ENCODE measurements at regions not wholly inside any gene's neighbourhood (a gene's known extent, or its start where the extent isn't known, plus 50 kb on each side); places are given as distances from the start of the nearest gene placed in this dataset.
A peak's percentile ranks its signal among the peaks of the same experiment; 100 is the strongest.

DNA sequence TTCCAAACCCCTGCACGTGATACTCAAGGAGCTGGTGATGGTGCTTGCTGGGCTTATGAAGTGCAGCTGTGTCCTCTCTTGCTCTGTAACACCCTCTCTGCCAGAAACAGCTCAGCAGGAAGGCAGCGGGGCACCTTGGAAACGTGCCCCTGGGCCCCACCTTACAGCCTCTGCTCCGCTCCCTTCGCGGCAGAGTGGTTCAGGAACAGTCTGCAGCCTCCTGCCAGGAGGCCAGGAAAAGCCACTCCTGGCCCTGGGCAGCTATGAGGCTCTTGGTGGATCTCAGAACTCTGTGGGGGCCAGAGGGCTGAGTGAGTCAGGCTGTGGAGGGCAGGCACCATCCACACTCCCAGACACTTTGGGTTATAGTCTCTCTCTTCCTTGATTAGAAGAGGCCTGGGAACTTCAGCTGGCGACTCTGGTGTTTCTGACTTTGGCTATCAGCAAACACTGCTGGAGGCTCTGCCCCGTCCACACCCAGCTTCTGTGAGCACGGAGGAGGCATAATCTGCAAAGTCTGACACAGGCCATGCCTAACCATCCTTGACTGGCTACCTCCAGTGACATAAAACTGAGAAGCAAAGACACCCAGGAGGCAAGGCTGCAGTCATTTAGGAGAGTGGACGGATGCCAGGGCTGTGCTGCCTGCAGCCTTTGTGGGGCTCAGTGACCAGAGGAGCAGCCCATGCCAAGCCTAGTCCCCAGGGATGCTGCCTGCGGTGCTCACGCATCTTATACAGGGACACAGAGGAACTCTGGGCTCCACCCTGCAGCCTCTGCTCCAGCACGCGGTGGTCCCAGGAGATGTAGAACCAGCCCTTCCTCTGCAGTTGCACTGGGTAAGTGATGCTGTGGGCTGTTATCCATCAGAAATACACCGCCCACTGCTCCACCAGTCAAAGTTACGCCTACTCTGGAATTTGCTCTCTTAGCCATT lies 65.3 kb downstream of the METRNL start:
- DNase-seq = no peak

DNA sequence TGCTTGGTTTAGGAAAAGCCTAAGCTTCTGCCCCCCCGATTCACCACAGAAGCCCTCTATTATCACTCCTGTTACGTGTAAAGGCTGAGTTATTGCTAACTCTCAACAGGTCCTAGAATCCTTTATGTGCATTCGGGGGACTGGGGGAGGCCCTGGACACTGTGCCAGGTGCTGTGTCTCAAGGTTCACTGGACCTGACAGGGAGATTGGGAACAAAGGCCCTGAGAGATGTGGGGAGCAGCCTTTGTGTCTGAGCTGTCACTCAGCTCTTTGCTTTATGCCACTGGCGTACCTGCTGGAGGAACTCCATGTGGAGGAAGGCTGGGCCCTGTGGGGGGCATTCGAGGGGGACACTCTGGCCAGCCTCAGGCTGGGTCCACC lies 65.9 kb downstream of the METRNL start:
- no peak for DNase-seq

DNA sequence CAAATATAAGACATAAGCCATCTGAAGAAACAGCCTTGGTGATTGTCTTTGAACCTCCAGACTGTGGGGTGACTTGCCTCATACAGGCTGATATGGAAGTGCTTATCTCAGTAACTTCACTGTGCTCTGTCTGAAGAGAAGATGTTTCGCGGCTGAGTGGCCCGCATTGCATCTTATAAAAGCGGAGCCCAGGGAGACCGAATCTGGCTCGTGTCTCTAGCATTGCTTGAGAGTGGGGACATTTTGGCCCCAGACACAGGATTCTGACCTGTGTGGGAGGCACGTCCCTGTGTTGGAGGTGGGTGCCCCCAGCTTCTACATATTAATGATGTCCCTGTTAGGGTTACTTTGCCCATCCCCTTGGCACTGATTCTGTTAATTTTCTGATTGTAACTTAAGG lies 66.4 kb downstream of the METRNL start:
- no peak for DNase-seq

DNA sequence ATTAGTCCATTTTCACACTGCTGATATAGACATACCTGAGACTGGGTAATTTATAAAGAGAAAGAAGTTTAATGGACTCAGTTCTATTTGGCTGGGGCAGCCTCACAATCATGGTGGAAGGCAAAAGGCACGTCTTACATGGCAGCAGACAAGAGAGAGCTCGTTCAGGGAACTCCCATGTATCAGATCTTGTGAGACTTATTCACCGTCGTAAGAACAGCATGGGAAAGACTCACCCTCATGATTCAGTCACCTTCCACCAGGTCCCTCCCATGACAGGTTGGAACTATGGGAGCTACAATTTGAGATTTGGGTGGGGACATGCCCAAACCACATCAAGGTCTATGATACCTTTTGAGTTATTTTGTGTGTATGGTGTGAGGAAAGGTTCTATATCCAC lies 66.9 kb downstream of the METRNL start:
- no peak for DNase-seq

DNA sequence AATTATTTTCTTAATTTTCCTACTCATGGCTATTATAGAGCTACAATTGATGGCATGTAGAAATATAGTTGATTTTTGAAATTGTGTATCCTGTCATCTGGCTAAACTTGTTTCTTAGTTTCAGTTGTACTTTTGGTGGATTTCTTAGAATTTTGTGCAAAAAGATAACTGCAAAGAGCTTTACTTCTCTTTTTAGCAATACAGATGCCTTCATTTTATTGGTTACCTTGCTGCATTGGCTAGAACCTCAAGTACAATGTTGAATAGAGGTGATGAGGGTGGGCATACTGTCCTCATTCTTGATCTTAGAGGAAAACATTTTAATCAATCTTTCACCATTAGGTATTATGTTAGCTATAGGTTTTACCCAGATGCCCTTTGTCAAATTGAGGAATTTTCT lies 67.9 kb downstream of the METRNL start:
- no peak for DNase-seq

DNA sequence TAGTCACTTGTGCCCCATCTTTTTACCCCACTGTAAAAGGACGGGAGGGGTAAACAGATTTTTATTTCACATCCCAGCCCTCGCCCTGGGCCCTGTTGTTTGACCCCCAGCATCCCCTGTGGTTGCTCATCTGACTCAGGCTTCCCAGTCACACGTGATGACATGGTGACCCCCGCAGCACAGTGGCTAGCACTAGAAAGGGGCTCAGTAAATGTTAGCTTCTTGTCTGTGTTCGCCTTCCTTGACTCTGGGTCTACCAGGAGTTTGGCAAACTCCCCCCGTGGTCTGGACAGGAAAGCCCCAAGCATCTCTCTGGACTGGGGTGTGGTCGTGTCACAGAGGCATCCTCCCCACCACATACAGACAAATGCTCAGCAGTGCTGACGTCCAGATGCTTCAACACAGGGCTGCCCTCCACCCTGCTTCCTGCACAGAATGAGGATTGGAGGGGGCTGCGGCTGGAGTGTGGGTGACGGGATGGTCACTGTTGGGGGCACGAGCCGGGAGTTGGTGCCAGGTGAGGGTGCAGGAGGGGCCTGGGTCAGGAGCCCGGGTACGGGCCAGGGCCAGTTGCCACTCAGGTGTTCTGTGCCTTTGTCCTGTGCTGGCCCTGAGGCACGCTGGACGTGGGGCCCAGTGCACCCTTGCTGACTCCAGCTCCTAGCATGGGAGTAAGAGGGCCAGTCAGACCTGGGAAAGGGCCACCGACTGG lies 69.1 kb downstream of the METRNL start:
- DNase-seq = no peak

DNA sequence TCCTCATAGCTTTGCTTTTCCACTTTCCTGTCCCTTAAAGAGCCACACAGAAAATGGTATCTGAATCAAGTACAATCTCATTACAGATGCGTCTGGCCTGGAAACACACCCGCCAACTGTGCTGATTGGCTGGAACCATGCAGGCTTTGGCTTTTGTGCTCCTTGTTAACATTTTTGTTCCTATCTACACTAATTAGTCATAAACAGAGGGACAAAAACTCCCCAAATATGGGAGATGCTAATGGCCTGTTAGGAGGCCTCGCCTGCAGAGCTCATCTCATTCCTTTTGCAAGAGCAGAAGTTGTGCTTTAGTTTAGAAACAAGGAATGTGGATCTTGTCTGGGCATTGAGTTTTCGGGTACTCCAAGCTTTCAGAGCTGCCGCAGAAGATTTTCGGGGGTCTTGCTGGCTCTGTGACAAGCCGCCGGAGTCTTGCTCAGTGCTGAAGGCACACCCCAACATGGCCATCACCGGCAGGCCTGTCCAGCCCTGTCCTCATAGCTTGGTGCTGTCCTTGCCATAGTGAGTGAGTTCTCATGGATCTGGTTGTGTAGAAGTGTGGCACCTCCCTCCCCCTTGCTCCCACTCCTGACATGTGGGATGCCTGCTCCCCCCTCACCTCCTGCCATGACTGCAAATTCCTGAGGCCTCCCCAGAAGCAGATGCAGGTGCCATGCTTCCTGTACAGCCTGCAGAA lies 69.8 kb downstream of the METRNL start:
- no peak for DNase-seq

DNA sequence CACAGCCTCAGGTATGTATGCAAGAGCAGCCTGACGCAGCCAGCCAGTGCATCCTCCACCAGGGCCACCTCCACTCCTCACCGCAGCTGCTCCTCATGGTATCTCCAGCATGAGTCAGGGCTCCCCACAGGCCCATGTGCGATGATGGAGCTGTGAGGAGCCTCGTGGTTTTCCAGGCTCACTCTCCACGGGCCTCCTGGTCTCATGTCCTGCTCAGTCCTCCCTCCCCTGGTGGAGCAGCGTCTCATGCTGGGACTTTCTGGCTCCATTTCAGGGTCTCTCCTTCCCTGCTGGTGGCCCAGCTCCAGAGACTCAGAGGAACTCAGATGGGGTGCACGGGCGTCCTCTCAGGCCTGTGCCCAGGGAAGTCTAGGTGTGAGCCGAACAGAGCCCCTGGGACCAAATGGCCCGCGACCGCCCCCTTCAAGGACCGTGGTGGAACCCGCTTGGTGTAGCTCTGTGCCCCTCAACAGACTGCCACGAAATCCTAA lies 70.4 kb downstream of the METRNL start:
- DNase-seq = no peak

DNA sequence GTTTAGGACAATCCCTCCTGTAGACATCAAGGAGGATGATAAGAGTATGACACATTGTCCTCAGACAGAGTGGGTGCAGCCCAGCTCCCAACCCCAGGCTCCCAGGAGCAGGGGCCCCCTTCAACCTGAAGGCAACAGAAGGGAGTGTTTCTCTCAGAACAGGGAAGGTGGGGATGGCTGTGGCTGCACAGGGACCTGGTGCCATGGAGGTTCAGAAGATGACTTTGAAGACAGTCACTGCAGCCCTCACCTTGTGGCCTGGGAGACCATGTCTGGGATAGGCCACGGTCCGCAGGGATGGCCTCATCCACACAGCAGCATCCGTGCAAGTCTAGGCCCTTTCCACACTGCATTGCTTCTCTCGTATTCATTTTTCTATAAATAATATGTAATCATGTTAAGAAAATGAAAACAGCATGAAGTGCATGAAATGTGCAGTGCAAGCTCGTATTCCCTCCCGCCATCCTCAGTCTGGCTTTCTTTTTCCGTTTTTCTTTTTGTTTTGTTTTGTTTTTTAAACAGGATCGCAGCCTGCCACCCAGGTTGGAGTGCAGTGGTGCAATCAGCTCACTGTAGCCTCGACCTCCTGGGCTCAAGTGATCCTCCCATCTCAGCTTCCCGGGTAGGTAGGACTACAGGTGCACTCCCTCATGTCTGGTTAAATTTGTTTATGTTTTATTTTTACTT lies 71.1 kb downstream of the METRNL start:
- no peak for DNase-seq

DNA sequence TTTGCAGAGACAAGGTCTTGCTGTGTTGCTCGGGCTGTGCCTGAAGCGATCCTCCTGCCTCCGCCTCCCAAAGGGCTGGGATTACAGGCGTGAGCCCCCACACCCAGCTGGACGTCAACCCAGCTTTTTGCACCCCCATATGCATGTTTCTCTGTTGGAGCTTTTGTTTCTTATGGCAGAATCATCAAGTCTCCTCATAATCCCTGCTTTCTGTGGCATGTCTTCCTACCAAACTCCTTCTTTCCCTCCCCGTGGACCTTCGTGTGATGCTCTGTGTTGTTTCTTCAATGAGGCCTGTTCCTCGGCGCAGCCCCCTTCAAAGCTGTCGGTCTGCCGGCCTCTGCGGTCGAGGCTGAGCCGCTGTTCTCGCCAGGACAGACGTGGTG lies 71.6 kb downstream of the METRNL start:
- no peak for DNase-seq

DNA sequence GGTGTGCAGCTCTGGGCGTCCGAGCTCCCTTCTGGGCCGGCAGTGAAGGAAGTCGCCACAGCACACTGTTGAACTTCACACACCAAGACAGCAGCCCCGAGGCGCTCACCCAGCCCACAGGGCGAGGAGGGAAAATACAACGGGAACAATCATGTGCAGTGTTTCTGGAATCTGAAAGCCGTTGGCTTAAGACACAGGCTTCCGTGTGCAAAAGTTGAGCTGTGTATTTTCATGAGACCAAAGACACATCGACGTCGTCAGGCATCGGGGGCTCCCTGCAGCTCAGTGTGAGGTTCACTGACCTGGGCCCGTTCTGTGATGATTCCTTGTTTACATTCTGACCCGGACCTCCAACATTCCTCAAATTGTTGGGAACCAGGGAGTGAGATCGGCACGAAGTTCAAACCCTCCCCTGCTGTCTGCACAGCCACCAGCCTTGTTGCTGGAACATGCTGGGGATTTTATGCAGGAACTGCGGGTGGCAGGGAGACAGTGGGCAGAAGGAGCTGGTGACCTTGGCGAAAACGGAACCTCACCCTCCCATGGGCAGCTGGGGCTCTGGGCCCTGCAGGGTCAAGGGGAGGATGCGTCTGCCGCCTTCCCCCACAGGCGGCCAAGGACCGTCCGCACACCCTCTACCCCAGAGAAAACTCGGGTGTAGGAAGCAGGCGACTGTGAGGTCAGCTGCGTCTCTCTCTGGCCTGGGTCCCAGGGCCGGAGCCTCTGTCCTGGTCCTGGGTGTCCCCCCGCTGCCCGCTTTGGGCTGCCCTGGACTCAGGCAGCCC lies 72.2 kb downstream of the METRNL start:
- no peak for DNase-seq

DNA sequence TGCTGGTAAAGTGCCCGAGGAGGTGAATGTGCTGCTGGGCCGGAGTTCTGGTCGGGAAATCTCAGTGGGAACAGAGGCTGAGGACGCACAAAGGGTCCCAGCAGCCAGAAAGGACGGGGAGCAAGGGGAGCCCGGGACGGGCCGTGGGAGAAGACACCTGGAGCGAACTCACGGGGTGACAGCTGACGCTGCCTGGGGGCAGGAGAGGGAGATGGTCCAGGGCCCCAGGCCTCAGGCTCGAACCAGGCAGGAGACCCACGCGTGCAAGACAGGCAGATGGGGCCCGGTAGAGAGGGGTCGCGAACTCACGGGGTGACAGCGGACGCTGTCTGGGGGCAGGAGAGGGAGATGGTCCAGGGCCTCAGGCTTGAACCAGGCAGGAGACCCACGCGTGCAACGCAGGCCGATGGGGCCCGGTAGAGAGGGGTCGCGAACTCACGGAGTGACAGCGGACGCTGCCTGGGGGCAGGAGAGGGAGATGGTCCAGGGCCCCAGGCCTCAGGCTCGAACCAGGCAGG lies 72.9 kb downstream of the METRNL start:
- no peak for DNase-seq

DNA sequence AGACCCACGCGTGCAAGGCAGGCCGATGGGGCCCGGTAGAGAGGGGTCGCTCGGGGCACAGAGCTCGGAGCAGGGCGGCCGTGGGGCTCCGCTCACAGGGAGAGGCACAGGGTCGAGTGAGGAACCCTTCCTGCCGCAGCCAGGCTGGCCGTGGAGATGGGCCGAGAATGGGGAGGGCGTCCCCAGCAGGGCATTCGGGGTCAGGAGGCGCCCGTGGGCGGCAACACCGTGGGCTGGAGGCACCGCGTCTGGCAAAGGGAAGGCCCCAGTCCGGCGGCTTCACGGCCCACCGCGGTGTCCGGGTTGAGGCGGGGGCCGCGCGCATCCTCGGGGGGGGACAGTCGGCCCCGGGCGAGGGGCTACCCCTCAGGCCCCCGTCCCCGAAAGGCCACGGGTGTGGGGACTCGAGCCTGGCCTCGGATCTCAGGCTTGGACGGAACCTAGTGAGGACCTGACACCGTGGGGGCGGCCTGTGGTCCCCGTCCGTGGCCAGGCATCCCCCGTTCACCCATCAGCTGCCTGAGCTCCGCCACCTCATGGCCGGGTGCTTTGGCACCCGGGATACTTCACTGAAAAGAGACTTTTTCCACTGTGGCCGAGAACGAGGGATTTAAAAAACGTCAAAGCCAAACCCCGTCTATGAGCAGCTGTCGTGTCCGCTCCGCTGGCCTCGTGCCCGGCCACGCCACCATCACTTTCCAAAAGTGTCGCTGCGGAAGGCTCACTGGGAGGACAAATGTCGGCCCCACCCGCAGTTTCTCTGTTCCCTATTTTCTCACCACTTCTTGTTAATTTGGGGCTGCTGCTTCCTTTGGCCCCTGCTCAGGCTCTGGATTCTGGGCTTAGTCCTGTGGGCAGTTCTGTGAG lies 73.6 kb downstream of the METRNL start:
- peak; percentile 75 for DNase-seq

DNA sequence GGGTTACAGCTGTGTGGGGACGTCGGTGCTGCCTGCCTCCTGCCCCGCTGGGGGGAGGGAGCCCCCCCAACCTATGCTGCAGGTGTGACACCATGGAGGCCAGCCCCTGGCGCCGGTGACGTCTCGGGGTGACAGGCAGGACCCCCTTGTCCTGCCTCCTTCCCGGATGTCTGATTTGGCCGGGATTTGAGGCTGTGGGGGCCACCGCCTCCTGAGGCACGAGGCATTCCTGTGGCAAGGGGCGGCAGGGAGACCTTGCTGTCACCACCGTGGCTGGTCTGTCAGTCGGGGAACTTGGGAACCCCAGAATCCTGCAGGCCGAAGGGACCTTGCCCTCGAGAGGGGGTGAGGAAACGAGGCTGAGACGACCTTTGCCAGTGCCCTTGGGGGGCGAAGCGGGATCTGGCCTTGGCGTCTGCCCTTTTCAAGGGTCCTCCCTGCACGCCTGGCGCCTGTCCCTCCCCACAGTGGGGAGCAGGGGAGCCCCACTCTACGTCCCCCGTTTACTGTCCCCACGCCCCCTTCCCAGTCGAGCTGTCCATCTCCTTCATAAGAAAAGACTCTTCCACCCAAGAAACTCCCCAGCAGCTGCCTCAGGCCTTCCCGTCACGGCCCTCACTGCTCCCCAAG lies 74.4 kb downstream of the METRNL start:
- DNase-seq = no peak

DNA sequence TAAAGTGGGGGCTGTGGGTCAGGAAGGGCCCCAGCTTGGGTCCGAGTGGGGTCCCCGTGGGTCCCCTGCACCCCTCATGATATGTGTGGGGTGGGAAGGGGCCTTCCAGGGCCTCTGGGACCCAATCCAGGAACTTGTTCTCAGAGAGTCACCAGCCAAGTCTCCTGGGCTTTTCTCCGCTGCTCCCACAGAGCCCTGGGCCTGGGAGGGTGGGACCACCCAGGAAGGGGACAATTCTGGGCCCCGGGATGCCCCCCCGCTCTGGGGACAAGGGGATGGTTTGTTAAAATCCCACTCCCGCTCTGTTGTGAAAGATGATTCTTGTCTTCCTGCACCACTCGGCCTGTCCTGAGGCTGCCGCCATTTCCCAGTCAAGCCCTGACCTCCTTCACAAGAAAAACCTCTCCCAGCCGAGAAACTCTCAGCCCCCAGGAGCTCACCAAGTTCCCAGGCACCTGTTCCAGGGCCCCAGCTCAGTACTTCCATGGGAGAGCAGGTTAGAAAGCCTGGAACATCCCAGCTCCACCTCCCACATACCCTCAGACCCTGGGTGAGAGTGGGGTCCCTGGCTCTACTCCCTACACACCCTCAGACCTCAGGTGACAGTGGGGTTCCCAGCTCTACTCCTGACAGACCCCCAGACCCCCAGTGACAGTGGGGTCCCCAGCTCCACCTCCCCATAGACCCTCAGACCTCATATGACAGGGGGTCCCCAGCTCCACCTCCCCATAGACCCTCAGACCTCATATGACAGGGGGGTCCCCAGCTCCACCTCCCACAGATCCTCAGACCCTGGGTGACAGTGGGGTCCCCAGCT lies 75.1 kb downstream of the METRNL start:
- no peak for DNase-seq

DNA sequence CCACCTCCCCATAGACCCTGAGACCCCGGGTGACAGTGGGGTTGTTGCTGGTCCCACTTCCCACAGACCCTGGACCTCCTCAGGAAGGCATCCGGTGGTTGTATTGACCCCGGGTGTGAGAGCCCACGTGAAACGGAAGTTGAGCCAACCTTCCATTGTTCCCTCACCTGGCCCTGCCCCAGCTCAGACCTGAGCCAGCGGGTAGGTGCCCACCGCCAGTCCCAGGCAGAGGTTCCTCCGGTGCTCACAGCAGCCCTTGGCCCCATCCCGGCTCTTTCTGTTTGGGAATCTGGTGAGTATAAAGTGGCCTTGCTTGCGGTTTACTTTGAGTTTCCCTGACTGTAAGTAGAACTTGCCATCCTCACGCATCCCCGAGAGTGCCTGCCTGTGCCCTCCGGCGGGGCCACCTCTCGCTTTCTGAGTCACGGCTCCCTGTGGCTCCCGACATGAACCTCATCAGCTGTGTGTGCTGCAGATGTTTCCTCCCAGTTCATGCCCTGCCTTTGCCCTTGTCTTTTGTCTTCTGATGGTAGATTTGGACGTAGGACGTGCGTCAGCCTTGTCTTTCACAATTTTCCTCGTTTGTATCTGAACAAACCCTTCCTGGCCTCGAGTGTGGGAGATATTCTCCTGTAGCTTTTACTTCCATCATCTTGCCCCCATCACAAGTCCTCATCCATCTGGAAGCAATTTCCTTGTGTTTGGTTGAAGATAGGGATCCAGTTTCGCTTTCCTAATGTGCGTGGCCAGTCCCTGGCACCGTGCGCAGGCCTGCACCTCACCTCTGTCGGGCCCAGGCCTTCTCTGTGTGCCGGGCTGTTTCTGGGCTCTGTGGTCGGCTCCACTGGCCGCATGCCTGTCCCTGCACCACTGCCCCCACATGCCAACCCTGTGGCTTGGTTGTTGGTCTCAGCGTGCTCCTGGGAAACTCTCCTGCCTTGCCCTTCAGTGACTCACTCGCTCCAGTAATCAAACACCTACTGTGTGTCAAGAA lies 76.0 kb downstream of the METRNL start:
- DNase-seq = no peak

DNA sequence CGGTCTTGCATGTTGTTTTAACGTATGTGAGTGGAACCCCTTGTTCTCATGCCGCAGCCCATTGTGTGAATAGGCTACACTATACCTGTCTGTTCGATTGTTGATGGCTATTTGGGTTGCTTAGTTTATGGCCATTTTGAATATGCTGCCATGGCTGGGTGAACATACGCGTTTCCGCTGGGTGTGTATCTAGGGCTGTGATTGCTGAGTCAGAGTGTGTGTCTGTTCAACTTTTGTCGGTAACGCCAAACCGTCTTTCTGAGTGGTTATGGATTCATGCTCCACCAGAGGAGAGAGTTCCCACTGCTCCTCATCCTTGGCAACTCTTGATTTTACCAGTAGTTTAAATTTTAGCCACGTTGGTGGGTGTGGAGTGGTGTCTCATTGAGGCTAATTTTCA lies 77.0 kb downstream of the METRNL start:
- no peak for DNase-seq

Data from hindlimb muscle (tissue), 1 donor.